ENCODE measurements at regions not wholly inside any gene's neighbourhood (a gene's known extent, or its start where the extent isn't known, plus 50 kb on each side); places are given as distances from the start of the nearest gene placed in this dataset.

- H3K9ac ChIP-seq (ENCODE audit: low read length) = no peak overlapping the region
- no peak overlapping the region for H3K4me3 ChIP-seq (ENCODE audit: low read depth, low read length)
- H3K4me1 ChIP-seq (ENCODE audit: control insufficient read depth in 1 of 2, insufficient read depth in 2 of 2, low read length in 2 of 2) = no peaks in the 10 kb centered on the region
- H4K12ac ChIP-seq (ENCODE audit: low read depth, low read length) = no peak overlapping the region
- no peak overlapping the region for H4K91ac ChIP-seq (ENCODE audit: low read depth, low read length)
- H3K27me3 ChIP-seq (ENCODE audit: insufficient read depth, low read length) = no peaks in the 10 kb centered on the region
- no peak overlapping the region for H2BK12ac ChIP-seq (ENCODE audit: low read length)
- no peak overlapping the region for H3K4me2 ChIP-seq (ENCODE audit: low read length)
- H2BK120ac ChIP-seq (ENCODE audit: insufficient read depth, low read length, poor library complexity) = no peak overlapping the region
- no peaks in the 10 kb centered on the region for H3K79me1 ChIP-seq (ENCODE audit: low read length)
- no CpG with 5 or more reads among the region's 1 CpG for WGBS (ENCODE audit: extremely low coverage, insufficient coverage, insufficient read length)
- H3K23ac ChIP-seq (ENCODE audit: low read length) = no peak overlapping the region
- no peak overlapping the region for H3K4ac ChIP-seq (ENCODE audit: low read depth, low read length)
- H2BK5ac ChIP-seq (ENCODE audit: low read depth, low read length, poor library complexity) = no peak overlapping the region
- H3K14ac ChIP-seq (ENCODE audit: low read length) = no peak overlapping the region
- H2AFZ ChIP-seq (ENCODE audit: insufficient read depth, low read length, poor library complexity) = no peak overlapping the region
- peak in 1 of 2 donors; percentile 83 for DNase-seq
- no peak overlapping the region for H2AK5ac ChIP-seq (ENCODE audit: low read length)
- no peaks in the 10 kb centered on the region for H3K9me3 ChIP-seq (ENCODE audit: insufficient read depth, low read depth, low read length)
- no peaks in the 10 kb centered on the region for H3K36me3 ChIP-seq (ENCODE audit: control insufficient read depth in 1 of 2, insufficient read depth in 2 of 2, low read length in 2 of 2)
- no peak overlapping the region for H3K18ac ChIP-seq (ENCODE audit: low read length)
- no peak overlapping the region for H3K27ac ChIP-seq (ENCODE audit: low read depth, low read length)
- no peaks in the 10 kb centered on the region for H3K79me2 ChIP-seq (ENCODE audit: control insufficient read depth, insufficient read depth, low read length, poor library complexity)
- H4K8ac ChIP-seq (ENCODE audit: low read depth, low read length) = no peak overlapping the region
These were observed 152.1 kb upstream of the GAS1 start for GRCh38 chr9:87099407-87099806.

- H3K14ac ChIP-seq (ENCODE audit: low read length) = no peak overlapping the region
- H2BK12ac ChIP-seq (ENCODE audit: low read length) = no peak overlapping the region
- no peak overlapping the region for H3K27ac ChIP-seq (ENCODE audit: low read depth, low read length)
- no peaks in the 10 kb centered on the region for H3K27me3 ChIP-seq (ENCODE audit: insufficient read depth, low read length)
- H3K4me1 ChIP-seq (ENCODE audit: control insufficient read depth in 1 of 2, insufficient read depth in 2 of 2, low read length in 2 of 2) = no peaks in the 10 kb centered on the region
- H3K18ac ChIP-seq (ENCODE audit: low read length) = no peak overlapping the region
- no peak overlapping the region for H3K9ac ChIP-seq (ENCODE audit: low read length)
- H3K9me3 ChIP-seq (ENCODE audit: insufficient read depth, low read depth, low read length) = no peaks in the 10 kb centered on the region
- H3K36me3 ChIP-seq (ENCODE audit: control insufficient read depth in 1 of 2, insufficient read depth in 2 of 2, low read length in 2 of 2) = no peaks in the 10 kb centered on the region
- no peak overlapping the region for H2AK5ac ChIP-seq (ENCODE audit: low read length)
- H4K12ac ChIP-seq (ENCODE audit: low read depth, low read length) = no peak overlapping the region
- no peak overlapping the region for H3K4ac ChIP-seq (ENCODE audit: low read depth, low read length)
- no CpG with 5 or more reads among the region's 1 CpG for WGBS (ENCODE audit: extremely low coverage, insufficient coverage, insufficient read length)
- no peak overlapping the region for H3K4me3 ChIP-seq (ENCODE audit: low read depth, low read length)
- no peak overlapping the region for H4K91ac ChIP-seq (ENCODE audit: low read depth, low read length)
- no peaks in the 10 kb centered on the region for H3K79me1 ChIP-seq (ENCODE audit: low read length)
- no peak overlapping the region for H2BK120ac ChIP-seq (ENCODE audit: insufficient read depth, low read length, poor library complexity)
- H2BK5ac ChIP-seq (ENCODE audit: low read depth, low read length, poor library complexity) = no peak overlapping the region
- DNase-seq = peak in 1 of 2 donors; percentile 11
- no peak overlapping the region for H2AFZ ChIP-seq (ENCODE audit: insufficient read depth, low read length, poor library complexity)
- no peak overlapping the region for H3K4me2 ChIP-seq (ENCODE audit: low read length)
- no peak overlapping the region for H3K23ac ChIP-seq (ENCODE audit: low read length)
- no peaks in the 10 kb centered on the region for H3K79me2 ChIP-seq (ENCODE audit: control insufficient read depth, insufficient read depth, low read length, poor library complexity)
- no peak overlapping the region for H4K8ac ChIP-seq (ENCODE audit: low read depth, low read length)
These were observed 152.7 kb upstream of the GAS1 start for GRCh38 chr9:87100001-87100400.

GRCh38 chr9:87102126-87102525, 154.8 kb upstream of the GAS1 start:
- Histone ChIP-seq H2AK5ac (ENCODE audit: low read length) (no peak overlapping the region), H3K23ac (ENCODE audit: low read length) (no peak overlapping the region), H3K4me3 (ENCODE audit: low read depth, low read length) (no peak overlapping the region), H3K14ac (ENCODE audit: low read length) (no peak overlapping the region), H3K36me3 (ENCODE audit: control insufficient read depth in 1 of 2, insufficient read depth in 2 of 2, low read length in 2 of 2) (no peaks in the 10 kb centered on the region), H3K9ac (ENCODE audit: low read length) (no peak overlapping the region), H3K9me3 (ENCODE audit: insufficient read depth, low read depth, low read length) (no peaks in the 10 kb centered on the region), H4K91ac (ENCODE audit: low read depth, low read length) (no peak overlapping the region), H4K12ac (ENCODE audit: low read depth, low read length) (no peak overlapping the region), H3K4ac (ENCODE audit: low read depth, low read length) (no peak overlapping the region), H2AFZ (ENCODE audit: insufficient read depth, low read length, poor library complexity) (no peak overlapping the region), H3K27me3 (ENCODE audit: insufficient read depth, low read length) (no peaks in the 10 kb centered on the region), H3K79me1 (ENCODE audit: low read length) (no peaks in the 10 kb centered on the region), H2BK5ac (ENCODE audit: low read depth, low read length, poor library complexity) (no peak overlapping the region), H4K8ac (ENCODE audit: low read depth, low read length) (no peak overlapping the region), H2BK120ac (ENCODE audit: insufficient read depth, low read length, poor library complexity) (no peak overlapping the region), H3K18ac (ENCODE audit: low read length) (no peak overlapping the region), H3K27ac (ENCODE audit: low read depth, low read length) (no peak overlapping the region), H3K4me1 (ENCODE audit: control insufficient read depth in 1 of 2, insufficient read depth in 2 of 2, low read length in 2 of 2) (no peaks in the 10 kb centered on the region), H3K4me2 (ENCODE audit: low read length) (no peak overlapping the region), H3K79me2 (ENCODE audit: control insufficient read depth, insufficient read depth, low read length, poor library complexity) (no peaks in the 10 kb centered on the region), H2BK12ac (ENCODE audit: low read length) (no peak overlapping the region)
- WGBS (ENCODE audit: extremely low coverage, insufficient coverage, insufficient read length) = no CpG with 5 or more reads among the region's 4 CpGs
- DNase-seq = no peak

- no peak overlapping the region for H3K4ac ChIP-seq (ENCODE audit: low read depth, low read length)
- H3K9me3 ChIP-seq (ENCODE audit: insufficient read depth, low read depth, low read length) = no peaks in the 10 kb centered on the region
- no peak overlapping the region for H3K4me3 ChIP-seq (ENCODE audit: low read depth, low read length)
- no peaks in the 10 kb centered on the region for H3K79me1 ChIP-seq (ENCODE audit: low read length)
- no peak overlapping the region for H2BK5ac ChIP-seq (ENCODE audit: low read depth, low read length, poor library complexity)
- H2AK5ac ChIP-seq (ENCODE audit: low read length) = no peak overlapping the region
- H3K4me2 ChIP-seq (ENCODE audit: low read length) = no peak overlapping the region
- H3K23ac ChIP-seq (ENCODE audit: low read length) = no peak overlapping the region
- peak in 1 of 2 donors; percentile 23 for DNase-seq
- H3K18ac ChIP-seq (ENCODE audit: low read length) = no peak overlapping the region
- H3K36me3 ChIP-seq (ENCODE audit: control insufficient read depth in 1 of 2, insufficient read depth in 2 of 2, low read length in 2 of 2) = no peaks in the 10 kb centered on the region
- H3K9ac ChIP-seq (ENCODE audit: low read length) = no peak overlapping the region
- H3K4me1 ChIP-seq (ENCODE audit: control insufficient read depth in 1 of 2, insufficient read depth in 2 of 2, low read length in 2 of 2) = no peaks in the 10 kb centered on the region
- no peak overlapping the region for H3K27ac ChIP-seq (ENCODE audit: low read depth, low read length)
- no peaks in the 10 kb centered on the region for H3K79me2 ChIP-seq (ENCODE audit: control insufficient read depth, insufficient read depth, low read length, poor library complexity)
- no peak overlapping the region for H3K14ac ChIP-seq (ENCODE audit: low read length)
- no peak overlapping the region for H2BK120ac ChIP-seq (ENCODE audit: insufficient read depth, low read length, poor library complexity)
- H2BK12ac ChIP-seq (ENCODE audit: low read length) = no peak overlapping the region
- no peaks in the 10 kb centered on the region for H3K27me3 ChIP-seq (ENCODE audit: insufficient read depth, low read length)
- H4K12ac ChIP-seq (ENCODE audit: low read depth, low read length) = no peak overlapping the region
- WGBS (ENCODE audit: extremely low coverage, insufficient coverage, insufficient read length) = no CpG with 5 or more reads among the region's 1 CpG
- no peak overlapping the region for H4K8ac ChIP-seq (ENCODE audit: low read depth, low read length)
- no peak overlapping the region for H4K91ac ChIP-seq (ENCODE audit: low read depth, low read length)
- no peak overlapping the region for H2AFZ ChIP-seq (ENCODE audit: insufficient read depth, low read length, poor library complexity)
These were observed 159.8 kb upstream of the GAS1 start for GRCh38 chr9:87107072-87107471.
